H7 (cell line): ENCODE measurements at regions not wholly inside any gene's neighbourhood (a gene's known extent, or its start where the extent isn't known, plus 50 kb on each side); places are given as distances from the start of the nearest gene placed in this dataset.

Experiments
- DNase-seq: peaks from one replicate; pipeline ENCODE4 v3.0.0; 2012
- H3K27me3 ChIP-seq: 2 replicates; pipeline ENCODE4 v1.6.0; 2011; ENCODE audit warnings: mild to moderate bottlenecking, low read length; ENCODE audit not compliant: control insufficient read depth, insufficient read depth
- H3K36me3 ChIP-seq: replicated peaks from 2 replicates; pipeline ENCODE4 v1.5.1; 2011; ENCODE audit warnings: low read length; ENCODE audit not compliant: control insufficient read depth, insufficient read depth
- H3K4me3 ChIP-seq: 2 replicates; pipeline ENCODE4 v1.5.1; 2011; ENCODE audit warnings: low read depth, mild to moderate bottlenecking, control low read depth, low read length, moderate library complexity; ENCODE audit not compliant: insufficient read depth

DNA sequence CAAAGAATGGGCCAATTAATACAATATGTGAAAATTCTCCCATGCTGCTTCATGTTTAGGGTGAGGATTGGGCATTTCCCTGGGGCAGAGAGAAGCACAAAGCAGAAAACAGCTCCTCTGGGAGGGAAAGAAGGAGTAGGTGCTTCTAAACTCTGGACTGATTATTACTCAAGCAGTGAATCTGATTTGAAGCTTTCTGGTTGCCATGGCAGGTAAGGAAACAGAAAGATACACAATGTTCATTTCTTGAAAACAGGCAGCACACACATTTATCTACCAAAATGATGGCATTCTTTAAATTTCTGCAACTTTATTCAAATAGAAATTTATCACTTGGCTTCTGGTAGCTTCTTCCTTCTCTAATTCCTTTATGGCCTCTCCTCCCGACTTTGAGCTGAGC, 305.4 kb upstream of the CHD6 start:
- no peaks in the 10 kb centered on the region for H3K36me3 ChIP-seq
- no peak for DNase-seq
- H3K27me3 ChIP-seq = no peaks in the 10 kb centered on the region
- H3K4me3 ChIP-seq = no peak overlapping the region

DNA sequence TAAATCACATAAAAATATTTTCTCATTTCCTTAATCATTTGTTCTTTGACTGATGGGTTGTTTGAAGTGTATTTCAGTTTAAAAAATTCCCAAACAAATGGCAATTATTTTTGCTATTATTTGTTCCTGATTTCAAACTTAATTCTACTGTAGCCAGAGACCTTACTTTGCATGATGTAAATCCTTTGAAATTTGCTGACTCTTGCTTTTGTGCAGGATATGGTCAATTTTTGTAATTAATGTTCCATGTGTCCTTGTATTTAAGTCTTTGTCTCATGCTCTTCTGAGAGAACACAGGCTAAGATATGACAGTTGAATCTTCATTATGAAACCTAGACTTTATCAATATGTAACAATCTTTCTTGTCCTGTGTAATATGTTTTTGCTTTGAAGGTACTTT, 295.0 kb upstream of the CHD6 start:
- Histone ChIP-seq H3K4me3 (no peak overlapping the region), H3K27me3 (no peaks in the 10 kb centered on the region), H3K36me3 (no peaks in the 10 kb centered on the region)
- DNase-seq = no peak

DNA sequence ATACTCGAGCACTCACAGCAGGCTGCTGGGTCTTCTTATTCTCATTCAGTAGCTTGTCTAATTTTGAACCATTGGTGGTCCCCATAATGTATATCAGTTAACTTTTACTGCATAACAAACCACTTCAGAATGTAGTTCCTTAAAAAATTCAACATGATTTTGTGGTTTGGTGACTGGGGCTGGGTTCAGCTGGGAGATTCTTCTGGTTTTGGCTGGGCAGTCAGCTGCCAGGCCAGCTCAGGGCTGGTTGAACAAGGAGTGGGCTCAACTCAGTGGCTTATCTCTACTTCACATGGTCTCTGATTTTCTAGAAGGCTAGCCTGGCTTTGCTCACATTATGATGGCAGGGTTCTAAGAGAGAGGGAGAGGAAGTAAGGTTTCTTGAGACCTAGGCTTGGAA, 292.4 kb upstream of the CHD6 start:
- Histone ChIP-seq H3K36me3 (no peaks in the 10 kb centered on the region), H3K27me3 (no peaks in the 10 kb centered on the region), H3K4me3 (no peak overlapping the region)
- DNase-seq = no peak

- no peak for DNase-seq
- H3K36me3 ChIP-seq = no peaks in the 10 kb centered on the region
- H3K4me3 ChIP-seq = no peak overlapping the region
- peaks cover 1% of the 10 kb centered on the region; the same call in 1 of the 2 replicates for H3K27me3 ChIP-seq
These were observed 287.0 kb upstream of the CHD6 start for GRCh38 chr20:41905199-41905598.

DNA sequence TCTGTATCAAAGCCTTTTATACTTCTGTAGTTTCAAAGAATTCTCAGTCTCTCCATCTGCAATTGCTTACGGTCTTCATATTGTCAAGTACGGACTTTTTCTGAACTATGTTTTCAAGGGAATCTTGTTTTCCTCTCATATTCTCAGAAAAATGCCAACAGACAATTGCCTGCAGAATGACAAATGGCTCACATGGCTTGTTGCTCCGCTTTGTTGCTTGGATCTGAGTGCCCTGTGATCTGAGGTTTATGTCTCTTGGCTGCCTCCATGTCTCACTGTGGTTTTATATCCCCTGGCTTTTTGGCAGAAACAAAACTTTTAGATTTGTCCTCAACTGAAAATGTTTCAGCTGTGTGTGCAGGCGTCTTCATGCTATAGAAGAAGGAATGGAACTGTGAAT, 285.4 kb upstream of the CHD6 start:
- Histone ChIP-seq H3K4me3 (no peak overlapping the region), H3K36me3 (no peaks in the 10 kb centered on the region), H3K27me3 (peaks cover 1% of the 10 kb centered on the region; the same call in 1 of the 2 replicates)
- no peak for DNase-seq

DNA sequence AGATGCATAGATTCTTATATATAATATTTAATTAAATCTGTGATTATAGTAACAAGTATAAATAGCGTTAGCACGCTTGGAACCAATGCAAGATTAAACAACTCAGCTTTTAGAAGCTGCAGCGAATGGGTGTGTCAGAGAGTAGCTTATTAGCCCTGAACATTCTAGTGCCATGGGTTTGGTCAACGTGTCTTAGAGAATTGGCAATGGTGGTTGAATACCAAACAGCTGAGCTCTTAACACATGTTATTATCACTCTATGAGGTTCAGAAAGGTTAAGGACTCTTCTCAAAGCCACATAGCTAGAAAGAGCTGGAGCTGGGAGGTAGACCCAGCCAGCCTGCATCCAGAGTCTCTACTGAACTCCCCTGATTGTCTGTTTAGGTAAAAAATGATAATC, 284.2 kb upstream of the CHD6 start:
- H3K4me3 ChIP-seq = no peak overlapping the region
- no peaks in the 10 kb centered on the region for H3K36me3 ChIP-seq
- peaks cover 1% of the 10 kb centered on the region; the same call in 1 of the 2 replicates for H3K27me3 ChIP-seq
- no peak for DNase-seq

- Histone ChIP-seq H3K4me3 (no peak overlapping the region), H3K27me3 (peaks cover 1% of the 10 kb centered on the region; the same call in 1 of the 2 replicates), H3K36me3 (no peaks in the 10 kb centered on the region)
- DNase-seq = no peak
These were observed 282.1 kb upstream of the CHD6 start for GRCh38 chr20:41900201-41900691.

GRCh38 chr20:41897708-41898107, 279.5 kb upstream of the CHD6 start:
- H3K27me3 ChIP-seq = peaks cover 1% of the 10 kb centered on the region; the same call in 1 of the 2 replicates
- no peak overlapping the region for H3K4me3 ChIP-seq
- no peak for DNase-seq
- no peaks in the 10 kb centered on the region for H3K36me3 ChIP-seq

GRCh38 chr20:41895241-41896032, 277.3 kb upstream of the CHD6 start:
- DNase-seq = no peak
- H3K4me3 ChIP-seq = no peak overlapping the region
- H3K27me3 ChIP-seq = no peaks in the 10 kb centered on the region
- no peaks in the 10 kb centered on the region for H3K36me3 ChIP-seq

DNA sequence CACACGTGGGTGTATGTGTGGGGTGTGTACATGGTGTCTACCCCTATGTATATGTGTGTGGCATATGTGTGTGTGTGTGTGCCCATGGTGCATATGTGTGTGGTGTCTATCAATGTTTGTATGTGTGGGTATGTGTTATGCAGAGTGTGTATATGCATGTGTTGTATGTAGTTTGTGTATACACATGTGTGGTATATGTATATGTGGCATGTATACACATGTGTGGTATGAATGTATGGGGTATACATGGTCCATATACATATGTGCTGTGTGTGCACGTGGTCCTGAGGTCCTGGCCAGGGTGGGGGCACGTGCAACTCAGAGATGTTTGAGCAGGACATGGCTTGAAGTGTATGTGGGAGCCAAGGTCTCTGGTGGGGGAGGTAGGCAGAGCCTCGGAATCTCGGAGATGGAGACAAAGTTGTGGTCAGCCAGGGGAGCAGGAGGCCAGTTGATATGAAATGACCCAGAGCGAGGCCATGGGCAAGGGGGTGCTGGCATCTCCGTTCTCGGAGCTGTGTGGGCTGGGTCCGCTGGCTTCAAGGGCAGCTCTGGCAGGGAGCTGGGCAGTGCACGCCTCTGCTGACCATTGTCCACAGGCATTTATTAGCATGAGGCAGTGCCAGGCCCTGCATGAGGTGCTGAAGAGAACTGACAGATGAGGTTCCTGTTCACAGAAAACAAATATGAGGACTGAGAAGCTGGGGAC, 276.2 kb upstream of the CHD6 start:
- Histone ChIP-seq H3K4me3 (no peak overlapping the region), H3K36me3 (no peaks in the 10 kb centered on the region), H3K27me3 (no peaks in the 10 kb centered on the region)

GRCh38 chr20:41892031-41892430, 273.9 kb upstream of the CHD6 start:
- Histone ChIP-seq H3K27me3 (no peaks in the 10 kb centered on the region), H3K36me3 (no peaks in the 10 kb centered on the region), H3K4me3 (no peak overlapping the region)
- DNase-seq = no peak

More for the DNA sequence above, 276.2 kb upstream of the CHD6 start:
- DNase-seq = no peak

DNA sequence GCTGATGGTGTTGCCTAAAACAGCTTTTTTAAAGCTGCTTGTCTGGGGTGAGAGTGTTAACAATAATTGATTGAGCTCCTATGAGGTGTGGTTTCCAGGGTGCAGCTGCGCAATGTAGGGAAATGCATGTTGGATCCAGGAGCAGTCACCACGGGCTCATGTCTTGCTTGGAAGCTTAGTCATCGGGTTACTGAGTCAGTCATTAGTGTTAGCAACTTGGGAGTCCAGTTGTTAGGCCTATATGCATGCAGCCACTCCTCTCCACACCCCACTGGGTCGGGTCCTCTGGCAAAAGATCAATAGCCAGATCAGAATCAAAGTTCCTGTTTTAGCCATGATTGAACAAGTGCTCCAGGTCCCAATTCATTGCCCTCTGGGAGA, 271.7 kb upstream of the CHD6 start:
- Histone ChIP-seq H3K36me3 (no peaks in the 10 kb centered on the region), H3K4me3 (no peak overlapping the region), H3K27me3 (no peaks in the 10 kb centered on the region)
- no peak for DNase-seq

DNA sequence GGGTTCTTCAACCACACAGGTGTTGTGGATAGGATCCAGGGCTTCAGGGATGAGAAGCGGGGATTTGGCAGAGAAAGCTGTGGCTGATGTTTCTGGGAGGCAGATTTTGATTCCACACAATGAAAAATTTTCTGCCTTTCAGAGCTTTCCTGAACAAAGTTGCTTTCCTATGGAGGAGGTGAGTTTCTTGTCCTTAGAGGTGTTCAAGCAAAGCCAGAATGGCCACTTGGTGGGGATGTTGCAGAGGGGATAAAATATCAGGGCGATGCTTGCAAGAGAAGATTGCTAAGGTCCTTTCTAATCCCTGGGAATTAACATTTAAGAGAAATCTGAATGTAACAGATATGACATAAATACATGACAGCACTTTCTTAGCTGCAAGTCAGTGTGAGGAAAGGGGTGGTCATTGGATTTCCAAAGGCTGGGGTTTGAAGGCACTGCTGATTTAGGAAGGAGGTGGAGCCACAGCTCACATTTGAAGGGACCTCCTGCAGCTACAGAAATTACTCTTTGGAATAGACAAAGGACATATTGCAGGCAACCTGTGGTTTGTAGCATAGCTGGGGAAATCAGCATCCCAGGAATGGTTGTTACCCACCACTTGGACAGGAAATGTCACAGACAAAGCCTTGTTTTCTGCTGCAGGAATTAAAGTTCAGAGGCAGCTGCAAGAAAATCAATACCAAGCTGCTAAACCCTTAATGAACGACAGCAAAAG, 271.1 kb upstream of the CHD6 start:
- H3K4me3 ChIP-seq = no peak overlapping the region
- DNase-seq = peak; percentile 21
- H3K27me3 ChIP-seq = no peaks in the 10 kb centered on the region
- no peaks in the 10 kb centered on the region for H3K36me3 ChIP-seq

GRCh38 chr20:41888434-41888833, 270.3 kb upstream of the CHD6 start:
- Histone ChIP-seq H3K4me3 (no peak overlapping the region), H3K27me3 (no peaks in the 10 kb centered on the region), H3K36me3 (no peaks in the 10 kb centered on the region)
- DNase-seq = no peak

DNA sequence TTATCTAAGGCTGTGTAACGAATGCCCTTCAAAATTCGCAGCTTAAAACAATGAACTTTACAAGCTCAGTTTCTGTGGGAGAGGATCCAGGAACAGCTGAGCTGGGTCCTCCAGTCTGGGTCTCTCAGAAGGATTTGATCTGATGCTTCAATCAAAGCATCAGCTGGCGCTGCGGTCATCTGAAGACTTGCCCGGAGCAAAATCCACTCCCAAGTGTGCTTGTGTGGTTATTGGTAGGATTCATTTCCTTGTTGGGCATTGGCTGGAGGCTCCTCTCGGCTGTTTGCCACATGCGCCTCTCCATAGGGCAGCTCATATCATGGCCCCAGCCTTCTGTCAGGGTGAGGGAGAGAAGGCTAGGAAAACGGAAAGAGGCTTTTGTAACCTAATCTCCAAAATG, 269.3 kb upstream of the CHD6 start:
- H3K4me3 ChIP-seq = no peak overlapping the region
- no peak for DNase-seq
- H3K27me3 ChIP-seq = no peaks in the 10 kb centered on the region
- H3K36me3 ChIP-seq = no peaks in the 10 kb centered on the region
